ENCODE measurements at regions not wholly inside any gene's neighbourhood (a gene's known extent, or its start where the extent isn't known, plus 50 kb on each side); places are given as distances from the start of the nearest gene placed in this dataset.
"Not testable (repeated sequence)": the region's sequence is repeated elsewhere in the genome, so short reads cannot be mapped to it uniquely, and the experiment has no call there.

- Histone ChIP-seq H2BK5ac (ENCODE audit: low read length) (no peak overlapping the region), H3K36me3 (replicated peaks in 1 of 2; ENCODE audit: control insufficient read depth in 2 of 2, insufficient read depth in 2 of 2, low read length in 2 of 2) (no peaks in the 10 kb centered on the region), H3K18ac (ENCODE audit: low read length) (no peak overlapping the region), H4K8ac (ENCODE audit: low read depth, low read length) (no peak overlapping the region), H3K79me1 (ENCODE audit: low read depth, low read length) (no peaks in the 10 kb centered on the region), H2BK15ac (ENCODE audit: low read length) (no peak overlapping the region), H2BK12ac (ENCODE audit: low read length) (no peak overlapping the region), H3K9me3 (replicated peaks in 1 of 2; ENCODE audit: control insufficient read depth in 2 of 2, insufficient read depth in 1 of 2, low read depth in 1 of 2, low read length in 2 of 2) (no peaks in the 10 kb centered on the region), H3K14ac (ENCODE audit: low read length) (no peak overlapping the region), H4K91ac (ENCODE audit: low read depth, low read length, poor library complexity) (no peak overlapping the region), H3K4me1 (ENCODE audit: control insufficient read depth in 2 of 2, insufficient read depth in 1 of 2, low read depth in 1 of 2, low read length in 2 of 2) (no peaks in the 10 kb centered on the region), H3K27ac (replicated peaks; ENCODE audit: low read length) (no peak overlapping the region), H3K27me3 (ENCODE audit: control insufficient read depth in 3 of 3, insufficient read depth in 3 of 3, low read depth in 1 of 3, low read length in 3 of 3) (no peaks in the 10 kb centered on the region), H3K23ac (ENCODE audit: low read depth, low read length, poor library complexity) (no peak overlapping the region), H2BK120ac (ENCODE audit: low read depth, low read length) (no peak overlapping the region), H2AFZ (ENCODE audit: low read length) (no peak overlapping the region), H3K9ac (ENCODE audit: low read depth, low read length, poor library complexity) (no peak overlapping the region), H3K4ac (ENCODE audit: low read length) (no peak overlapping the region), H3K4me3 (ENCODE audit: low read length in 2 of 2) (no peak overlapping the region), H2AK5ac (ENCODE audit: low read depth, low read length) (no peak overlapping the region), H3K4me2 (ENCODE audit: insufficient read depth, low read length, poor library complexity, severe bottlenecking) (no peak overlapping the region)
- WGBS, 2 donors (ENCODE audit: extremely low coverage in 2 of 2, insufficient read length in 2 of 2, insufficient replicate concordance in 1 of 2), result no CpG with 5 or more reads among the region's 2 CpGs
- DNase-seq (ENCODE audit: low spot score), result no peak
Observed at GRCh38 chr2:62604336-62604735, 98.3 kb upstream of the TMEM17 start.

GRCh38 chr2:62603154-62603712, 97.2 kb upstream of the TMEM17 start:
- Histone ChIP-seq H3K9ac (ENCODE audit: low read depth, low read length, poor library complexity) (no peak overlapping the region), H2BK120ac (ENCODE audit: low read depth, low read length) (no peak overlapping the region), H3K79me1 (ENCODE audit: low read depth, low read length) (no peaks in the 10 kb centered on the region), H3K23ac (ENCODE audit: low read depth, low read length, poor library complexity) (no peak overlapping the region), H3K18ac (ENCODE audit: low read length) (no peak overlapping the region), H2AK5ac (ENCODE audit: low read depth, low read length) (no peak overlapping the region), H3K4ac (ENCODE audit: low read length) (no peak overlapping the region), H3K4me2 (ENCODE audit: insufficient read depth, low read length, poor library complexity, severe bottlenecking) (no peak overlapping the region), H3K14ac (ENCODE audit: low read length) (no peak overlapping the region), H3K9me3 (replicated peaks in 1 of 2; ENCODE audit: control insufficient read depth in 2 of 2, insufficient read depth in 1 of 2, low read depth in 1 of 2, low read length in 2 of 2) (no peaks in the 10 kb centered on the region), H3K27ac (replicated peaks; ENCODE audit: low read length) (no peak overlapping the region), H3K36me3 (replicated peaks in 1 of 2; ENCODE audit: control insufficient read depth in 2 of 2, insufficient read depth in 2 of 2, low read length in 2 of 2) (no peaks in the 10 kb centered on the region), H2BK15ac (ENCODE audit: low read length) (no peak overlapping the region), H2BK12ac (ENCODE audit: low read length) (no peak overlapping the region), H4K8ac (ENCODE audit: low read depth, low read length) (no peak overlapping the region), H3K4me3 (ENCODE audit: low read length in 2 of 2) (no peak overlapping the region), H2AFZ (ENCODE audit: low read length) (no peak overlapping the region), H3K27me3 (ENCODE audit: control insufficient read depth in 3 of 3, insufficient read depth in 3 of 3, low read depth in 1 of 3, low read length in 3 of 3) (no peaks in the 10 kb centered on the region), H2BK5ac (ENCODE audit: low read length) (no peak overlapping the region), H4K91ac (ENCODE audit: low read depth, low read length, poor library complexity) (no peak overlapping the region), H3K4me1 (ENCODE audit: control insufficient read depth in 2 of 2, insufficient read depth in 1 of 2, low read depth in 1 of 2, low read length in 2 of 2) (no peaks in the 10 kb centered on the region)
- WGBS, 2 donors (ENCODE audit: extremely low coverage in 2 of 2, insufficient read length in 2 of 2, insufficient replicate concordance in 1 of 2), result no CpG with 5 or more reads among the region's 2 CpGs
- DNase-seq (ENCODE audit: low spot score), result no peak

- not testable (repeated sequence) for H3K36me3 ChIP-seq (replicated peaks in 1 of 2; ENCODE audit: control insufficient read depth in 2 of 2, insufficient read depth in 2 of 2, low read length in 2 of 2); H4K8ac ChIP-seq (ENCODE audit: low read depth, low read length); H2AK5ac ChIP-seq (ENCODE audit: low read depth, low read length); H3K9me3 ChIP-seq (replicated peaks in 1 of 2; ENCODE audit: control insufficient read depth in 2 of 2, insufficient read depth in 1 of 2, low read depth in 1 of 2, low read length in 2 of 2); H2BK120ac ChIP-seq (ENCODE audit: low read depth, low read length); H4K91ac ChIP-seq (ENCODE audit: low read depth, low read length, poor library complexity); H3K4me3 ChIP-seq (ENCODE audit: low read length in 2 of 2); H3K23ac ChIP-seq (ENCODE audit: low read depth, low read length, poor library complexity); H3K27ac ChIP-seq (replicated peaks; ENCODE audit: low read length); H2BK15ac ChIP-seq (ENCODE audit: low read length); H2AFZ ChIP-seq (ENCODE audit: low read length); H3K27me3 ChIP-seq (ENCODE audit: control insufficient read depth in 3 of 3, insufficient read depth in 3 of 3, low read depth in 1 of 3, low read length in 3 of 3); H3K18ac ChIP-seq (ENCODE audit: low read length); H3K4ac ChIP-seq (ENCODE audit: low read length); H2BK12ac ChIP-seq (ENCODE audit: low read length); H2BK5ac ChIP-seq (ENCODE audit: low read length); H3K14ac ChIP-seq (ENCODE audit: low read length); H3K79me1 ChIP-seq (ENCODE audit: low read depth, low read length); H3K9ac ChIP-seq (ENCODE audit: low read depth, low read length, poor library complexity); H3K4me1 ChIP-seq (ENCODE audit: control insufficient read depth in 2 of 2, insufficient read depth in 1 of 2, low read depth in 1 of 2, low read length in 2 of 2); H3K4me2 ChIP-seq (ENCODE audit: insufficient read depth, low read length, poor library complexity, severe bottlenecking); DNase-seq (ENCODE audit: low spot score)
- WGBS, 2 donors (ENCODE audit: extremely low coverage in 2 of 2, insufficient read length in 2 of 2, insufficient replicate concordance in 1 of 2), result no CpG with 5 or more reads among the region's 6 CpGs
Observed at GRCh38 chr2:62599674-62600410, 93.8 kb upstream of the TMEM17 start.

GRCh38 chr2:62597323-62597722, 91.3 kb upstream of the TMEM17 start:
- DNase-seq (ENCODE audit: low spot score), result no peak
- WGBS, 2 donors (ENCODE audit: extremely low coverage in 2 of 2, insufficient read length in 2 of 2, insufficient replicate concordance in 1 of 2), result no CpG with 5 or more reads among the region's 3 CpGs

More at GRCh38 chr2:62597323-62597722, 91.3 kb upstream of the TMEM17 start:
- no peak overlapping the region for H3K9ac ChIP-seq (ENCODE audit: low read depth, low read length, poor library complexity)
- no peak overlapping the region for H2AK5ac ChIP-seq (ENCODE audit: low read depth, low read length)
- no peak overlapping the region for H3K4me2 ChIP-seq (ENCODE audit: insufficient read depth, low read length, poor library complexity, severe bottlenecking)
- no peaks in the 10 kb centered on the region for H3K4me1 ChIP-seq (ENCODE audit: control insufficient read depth in 2 of 2, insufficient read depth in 1 of 2, low read depth in 1 of 2, low read length in 2 of 2)
- no peak overlapping the region for H4K8ac ChIP-seq (ENCODE audit: low read depth, low read length)
- H3K27ac ChIP-seq (replicated peaks; ENCODE audit: low read length), result no peak overlapping the region
- H3K23ac ChIP-seq (ENCODE audit: low read depth, low read length, poor library complexity), result no peak overlapping the region
- H3K14ac ChIP-seq (ENCODE audit: low read length), result no peak overlapping the region
- no peaks in the 10 kb centered on the region for H3K27me3 ChIP-seq (ENCODE audit: control insufficient read depth in 3 of 3, insufficient read depth in 3 of 3, low read depth in 1 of 3, low read length in 3 of 3)
- H2BK5ac ChIP-seq (ENCODE audit: low read length), result no peak overlapping the region
- no peak overlapping the region for H2BK120ac ChIP-seq (ENCODE audit: low read depth, low read length)
- H2BK15ac ChIP-seq (ENCODE audit: low read length), result no peak overlapping the region
- no peak overlapping the region for H3K4ac ChIP-seq (ENCODE audit: low read length)
- no peaks in the 10 kb centered on the region for H3K9me3 ChIP-seq (replicated peaks in 1 of 2; ENCODE audit: control insufficient read depth in 2 of 2, insufficient read depth in 1 of 2, low read depth in 1 of 2, low read length in 2 of 2)
- no peaks in the 10 kb centered on the region for H3K36me3 ChIP-seq (replicated peaks in 1 of 2; ENCODE audit: control insufficient read depth in 2 of 2, insufficient read depth in 2 of 2, low read length in 2 of 2)
- no peaks in the 10 kb centered on the region for H3K79me1 ChIP-seq (ENCODE audit: low read depth, low read length)
- no peak overlapping the region for H4K91ac ChIP-seq (ENCODE audit: low read depth, low read length, poor library complexity)
- no peak overlapping the region for H2BK12ac ChIP-seq (ENCODE audit: low read length)
- no peak overlapping the region for H2AFZ ChIP-seq (ENCODE audit: low read length)
- H3K4me3 ChIP-seq (ENCODE audit: low read length in 2 of 2), result no peak overlapping the region
- no peak overlapping the region for H3K18ac ChIP-seq (ENCODE audit: low read length)

All from neuronal stem cell (in vitro differentiated cells).